GM19372 (cell line): ENCODE measurements at regions not wholly inside any gene's neighbourhood (a gene's known extent, or its start where the extent isn't known, plus 50 kb on each side); places are given as distances from the start of the nearest gene placed in this dataset.
"Not testable (repeated sequence)": the region's sequence is repeated elsewhere in the genome, so short reads cannot be mapped to it uniquely, and the experiment has no call there.

ENCODE experiments used
- ATAC-seq: cut with Tn5 transposase; IDR thresholded peaks from one replicate; pipeline ENCODE4 v1.9.1; 2021; ENCODE audit warnings: mild to moderate bottlenecking, low read depth, moderate library complexity; ENCODE audit not compliant: unreplicated experiment

DNA sequence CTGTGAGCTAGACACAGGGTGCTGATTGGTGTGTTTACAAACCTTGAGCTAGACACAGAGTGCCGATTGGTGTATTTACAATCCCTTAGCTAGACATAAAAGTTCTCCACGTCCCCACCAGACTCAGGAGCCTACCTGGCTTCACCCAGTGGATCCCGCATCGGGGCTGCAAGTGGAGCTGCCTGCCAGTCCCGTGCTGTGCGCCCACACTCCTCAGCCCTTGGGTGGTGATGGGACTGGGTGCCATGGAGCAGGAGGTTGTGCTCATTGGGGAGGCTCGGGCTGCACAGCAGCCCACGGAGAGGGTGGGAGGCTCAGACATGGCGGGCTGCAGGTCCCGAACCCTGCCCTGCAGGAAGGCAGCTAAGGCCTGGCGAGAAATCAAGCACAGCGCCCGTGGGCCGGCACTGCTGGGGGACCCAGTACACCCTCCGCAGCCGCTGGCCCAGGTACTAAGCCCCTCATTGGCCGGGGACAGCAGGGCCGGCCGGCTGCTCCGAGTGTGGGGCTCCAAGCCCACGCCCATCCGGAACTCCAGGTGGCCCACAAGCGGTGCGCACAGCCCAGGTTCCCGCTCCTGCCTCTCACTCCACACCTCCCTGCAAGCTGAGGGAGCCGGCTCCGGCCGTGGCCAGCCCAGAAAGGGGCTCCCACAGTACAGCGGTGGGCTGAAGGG, 158.6 kb downstream of the SPIN4 start:
- not testable (repeated sequence) for ATAC-seq

DNA sequence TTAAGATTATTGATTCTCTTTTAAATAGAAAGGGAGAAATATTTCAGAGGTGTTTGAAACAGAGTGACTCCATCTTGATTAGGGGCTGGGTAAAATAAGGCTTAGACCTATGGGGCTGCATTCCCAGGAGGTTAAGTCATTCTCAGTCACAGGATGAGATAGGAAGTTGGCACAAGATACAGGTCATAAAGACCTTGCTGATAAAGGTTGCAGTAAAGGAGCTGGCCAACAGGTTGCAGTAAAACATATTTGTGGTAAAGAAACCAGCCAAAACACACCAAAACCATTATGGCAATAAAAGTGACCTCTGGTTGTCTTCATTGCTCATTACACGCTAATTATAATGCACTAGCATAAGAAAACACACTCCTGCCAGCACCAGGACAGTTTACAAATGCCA, 165.0 kb downstream of the SPIN4 start:
- no peak for ATAC-seq

DNA sequence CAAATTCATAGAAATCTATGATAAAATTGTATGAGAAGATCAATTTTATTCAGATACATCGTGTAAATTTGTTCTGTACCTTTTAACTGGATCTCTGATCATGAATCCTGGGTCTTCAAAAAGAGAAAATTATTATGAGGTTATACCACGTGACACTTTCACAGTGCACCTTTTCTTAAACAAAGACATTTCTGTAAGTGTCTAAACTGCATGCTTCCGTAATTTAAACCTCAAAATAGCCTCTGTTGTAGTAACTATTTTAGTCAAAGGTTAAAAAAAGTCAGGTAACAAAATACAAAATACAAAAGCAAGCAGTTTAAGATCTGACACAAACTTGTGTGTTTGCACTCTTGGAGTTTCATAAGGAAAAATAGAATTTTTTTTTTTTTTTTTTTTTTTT, 171.3 kb downstream of the SPIN4 start:
- ATAC-seq, result not testable (repeated sequence)

DNA sequence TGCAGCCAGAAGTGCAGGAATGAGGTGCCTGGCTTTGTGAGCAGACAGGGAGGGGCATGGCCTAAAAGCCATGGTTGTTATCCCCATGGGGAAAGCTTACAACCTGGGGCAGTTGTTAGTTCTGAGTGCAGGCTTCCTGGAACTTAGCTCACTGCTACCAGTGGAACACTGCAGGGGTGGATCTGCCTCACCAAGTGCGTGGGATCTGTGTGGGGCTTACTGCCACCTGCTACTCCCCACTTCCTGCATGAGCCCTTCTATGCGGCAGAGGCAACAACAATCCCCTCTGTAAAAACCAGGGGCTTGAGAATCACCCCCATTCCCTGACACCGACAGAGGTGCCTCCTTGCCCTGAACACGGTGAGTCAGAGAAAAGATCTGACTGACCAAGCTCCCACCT, 174.6 kb downstream of the SPIN4 start:
- ATAC-seq, result not testable (repeated sequence)

DNA sequence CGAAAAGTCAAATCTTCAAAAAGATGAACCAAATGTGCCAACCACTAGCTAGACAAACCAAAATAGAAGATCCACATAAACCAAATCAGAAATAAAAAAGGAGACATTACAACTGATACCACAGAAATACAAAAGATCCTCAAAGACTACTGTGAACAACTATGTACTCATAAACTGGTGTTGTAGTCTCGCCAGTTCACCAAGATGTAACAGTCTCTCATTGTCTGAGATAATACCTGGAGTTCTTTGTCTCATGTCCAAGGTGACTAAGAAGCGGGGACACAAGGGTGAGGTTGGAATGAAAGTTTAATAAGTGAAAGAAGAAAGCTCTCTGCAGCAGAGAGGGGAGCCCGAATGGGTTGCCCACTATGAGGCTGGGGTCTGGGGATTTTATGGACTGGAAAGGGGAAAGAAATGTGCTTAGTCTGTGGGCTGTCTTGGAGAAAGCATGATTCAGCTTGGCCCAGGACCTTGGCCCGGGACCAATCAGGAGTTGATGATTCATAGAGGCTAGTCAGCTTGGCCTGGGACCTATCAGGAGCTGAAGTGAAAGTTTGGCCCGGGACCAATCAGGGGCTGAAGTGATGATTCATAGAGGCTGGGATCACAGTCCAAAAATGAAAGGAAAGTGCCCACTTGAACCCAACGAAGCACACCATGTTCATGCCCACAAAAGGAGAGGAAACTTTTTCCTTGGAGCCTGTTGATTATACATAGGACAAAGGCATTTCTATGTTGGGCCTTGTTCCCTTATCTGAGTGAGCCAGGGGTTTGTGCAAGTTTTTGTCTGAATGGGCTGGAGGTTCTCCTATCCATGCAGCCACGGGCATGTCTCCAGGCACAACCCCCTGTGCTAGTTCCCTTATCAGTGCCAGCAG, 177.1 kb downstream of the SPIN4 start:
- not testable (repeated sequence) for ATAC-seq

DNA sequence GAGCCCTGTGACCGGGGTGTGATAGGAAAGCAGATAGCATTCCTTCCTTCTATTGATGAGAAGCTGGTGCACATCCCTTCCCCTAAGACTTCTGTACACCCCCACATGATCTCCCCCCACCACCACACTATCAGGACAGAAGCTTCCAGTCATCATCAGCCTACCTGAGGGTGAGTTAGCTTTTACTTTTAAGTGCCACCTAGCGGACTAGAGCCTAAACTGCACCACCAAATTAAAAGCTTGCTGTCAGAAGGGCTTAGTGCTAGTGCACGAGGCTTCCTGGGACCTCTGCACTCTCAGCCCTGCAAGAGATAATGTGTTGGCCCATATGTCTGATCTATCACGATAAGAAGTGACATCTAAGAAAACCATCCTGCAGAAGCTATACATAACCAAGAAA, 181.7 kb downstream of the SPIN4 start:
- not testable (repeated sequence) for ATAC-seq

DNA sequence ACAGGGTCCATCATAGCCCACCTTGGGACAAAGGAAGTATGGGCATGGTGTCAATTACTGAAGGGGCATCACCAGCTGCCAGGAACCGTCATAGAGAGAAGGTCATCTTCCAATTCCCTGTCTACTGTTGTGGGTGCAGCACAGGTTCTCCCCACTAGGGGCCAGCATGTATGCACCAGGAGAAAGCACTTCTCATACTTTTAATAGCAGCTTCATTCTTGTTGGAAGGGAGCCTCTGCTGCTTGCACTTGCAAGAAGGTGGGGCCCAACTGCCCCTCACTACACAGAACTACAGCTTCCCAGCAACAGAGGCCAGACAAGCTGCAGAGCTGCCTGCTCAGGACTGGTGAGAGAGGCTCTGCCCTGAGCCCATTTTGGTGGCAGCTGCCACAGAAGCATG, 182.2 kb downstream of the SPIN4 start:
- not testable (repeated sequence) for ATAC-seq

DNA sequence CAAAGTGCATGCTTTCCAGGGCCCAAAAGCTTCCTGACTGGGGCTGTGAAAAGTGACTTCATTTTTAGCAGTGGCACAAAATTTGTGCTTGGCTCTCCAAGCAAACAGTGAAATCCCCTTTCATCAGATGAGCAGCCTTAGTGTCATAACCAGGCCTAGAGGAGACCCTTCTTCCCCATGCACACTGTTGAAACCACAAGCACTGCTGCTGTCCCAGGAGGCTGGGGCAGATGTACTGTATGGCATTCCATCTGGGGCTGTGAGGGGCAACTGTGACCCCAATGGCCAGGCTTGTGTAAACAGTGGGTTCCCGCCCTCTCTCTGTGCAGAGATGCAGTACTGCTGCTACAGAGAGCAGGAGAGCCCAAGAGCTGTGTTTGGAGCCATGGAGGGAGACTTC, 184.1 kb downstream of the SPIN4 start:
- ATAC-seq, result not testable (repeated sequence)

DNA sequence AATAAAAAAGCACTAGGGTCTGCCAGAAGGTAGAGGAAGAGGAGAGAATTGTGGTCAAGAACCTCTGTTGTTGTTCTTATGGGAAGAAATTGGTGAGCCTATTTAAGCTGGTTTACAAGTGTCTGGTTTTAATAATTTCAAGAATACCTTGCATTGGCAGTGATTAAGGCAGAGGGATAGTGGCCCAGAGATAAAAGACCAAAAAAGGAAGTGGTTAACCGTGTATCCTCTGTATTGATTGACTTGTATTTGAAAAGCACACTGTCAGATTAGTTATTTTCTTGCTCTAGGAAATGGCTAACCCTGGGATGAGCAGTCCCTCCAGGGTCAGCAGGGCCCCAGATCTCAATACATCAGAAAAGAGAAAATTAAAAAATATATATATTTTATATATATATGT, 190.1 kb downstream of the SPIN4 start:
- not testable (repeated sequence) for ATAC-seq

DNA sequence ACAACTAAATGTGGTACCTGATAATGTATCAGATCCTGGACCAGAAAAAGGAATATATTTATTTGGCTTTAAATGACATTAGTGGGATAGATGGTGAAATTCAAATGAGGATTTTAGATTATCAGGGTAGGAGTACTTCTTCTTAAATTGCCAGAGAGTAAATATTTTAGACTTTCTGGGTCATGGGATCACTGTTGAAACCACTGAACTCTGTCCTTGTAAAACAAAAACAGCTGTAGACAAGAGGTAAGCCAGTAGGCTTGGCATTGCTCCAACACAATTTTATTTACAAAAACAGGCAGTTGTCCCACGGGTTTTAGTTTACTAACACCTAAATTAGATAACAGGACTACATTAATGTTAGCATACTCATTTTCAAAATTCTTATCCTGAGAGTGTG, 190.8 kb downstream of the SPIN4 start:
- not testable (repeated sequence) for ATAC-seq

DNA sequence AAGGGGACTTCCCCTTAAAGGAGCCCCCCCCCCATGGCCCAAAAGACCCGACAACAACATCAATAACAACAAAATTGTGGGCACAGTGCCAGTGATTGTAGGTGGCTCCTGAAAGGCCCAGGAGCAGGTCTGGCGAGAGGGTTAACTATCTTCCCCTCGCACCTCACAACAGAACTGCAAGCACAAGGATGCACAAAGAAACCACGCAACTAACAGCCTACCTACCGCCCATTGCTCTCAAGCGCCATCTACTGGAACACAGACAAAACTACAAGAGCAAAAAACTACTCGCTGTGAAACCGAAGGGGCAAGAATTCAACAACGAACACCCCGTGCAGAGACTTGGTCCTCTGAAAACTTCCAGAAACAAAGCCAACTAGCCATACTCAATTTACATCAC, 205.6 kb downstream of the SPIN4 start:
- not testable (repeated sequence) for ATAC-seq

DNA sequence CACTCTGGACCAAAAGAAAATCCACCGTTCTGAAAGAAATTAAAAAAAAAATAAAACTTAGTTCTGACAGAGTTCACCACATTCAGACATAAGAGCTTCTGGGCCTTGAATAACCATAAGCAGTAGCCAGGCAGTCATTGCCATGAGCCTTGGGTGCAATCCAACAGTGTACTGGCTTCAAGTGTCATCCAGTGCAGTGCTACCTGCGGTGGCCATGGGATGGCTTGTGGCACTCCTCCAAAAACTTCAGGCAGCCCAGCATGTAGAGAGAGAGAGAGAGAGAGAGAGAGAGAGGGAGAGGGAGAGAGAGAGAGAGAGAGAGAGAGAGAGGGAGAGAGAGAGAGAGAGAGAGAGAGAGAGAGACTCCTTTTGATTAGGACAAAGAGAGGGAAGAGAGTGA, 208.5 kb downstream of the SPIN4 start:
- ATAC-seq, result not testable (repeated sequence)

DNA sequence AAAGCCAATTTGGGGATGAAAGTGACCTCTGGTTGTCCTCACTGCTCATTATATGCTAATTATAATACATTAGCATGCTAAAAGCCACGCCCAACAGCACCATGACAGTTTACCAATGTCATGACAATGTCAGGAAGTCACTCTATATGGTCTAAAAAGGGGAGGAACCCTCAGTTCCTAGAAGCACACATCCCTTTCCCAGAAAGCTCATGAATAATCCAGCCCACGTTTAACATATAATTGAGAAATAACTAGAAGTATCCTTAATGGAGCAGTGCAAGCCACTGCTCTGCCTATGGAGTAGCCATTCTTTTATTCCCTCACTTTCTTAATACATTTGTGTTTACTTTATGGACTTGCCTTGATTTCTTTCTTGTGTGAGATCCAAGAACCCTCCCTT, 215.3 kb downstream of the SPIN4 start:
- ATAC-seq, result not testable (repeated sequence)

DNA sequence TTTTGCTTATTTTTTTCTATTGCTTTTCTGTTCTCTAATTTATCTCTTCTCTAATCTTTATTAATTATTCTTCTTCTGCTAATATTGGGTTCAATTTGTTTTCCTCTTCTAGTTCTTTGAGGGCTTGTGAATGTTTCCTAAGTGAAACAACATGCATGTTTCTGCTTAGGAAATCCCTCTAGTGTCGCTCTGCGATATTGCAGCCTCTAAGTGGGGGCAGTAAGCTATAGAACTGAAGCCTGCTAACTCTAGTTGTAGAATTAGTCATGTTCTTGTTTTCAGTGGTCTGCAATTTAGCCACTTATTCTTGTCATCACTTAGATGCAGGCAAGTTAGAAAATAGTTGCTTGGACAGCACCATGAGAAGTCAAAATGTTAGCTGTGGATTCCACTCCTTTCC, 222.6 kb downstream of the SPIN4 start:
- ATAC-seq, result no peak

DNA sequence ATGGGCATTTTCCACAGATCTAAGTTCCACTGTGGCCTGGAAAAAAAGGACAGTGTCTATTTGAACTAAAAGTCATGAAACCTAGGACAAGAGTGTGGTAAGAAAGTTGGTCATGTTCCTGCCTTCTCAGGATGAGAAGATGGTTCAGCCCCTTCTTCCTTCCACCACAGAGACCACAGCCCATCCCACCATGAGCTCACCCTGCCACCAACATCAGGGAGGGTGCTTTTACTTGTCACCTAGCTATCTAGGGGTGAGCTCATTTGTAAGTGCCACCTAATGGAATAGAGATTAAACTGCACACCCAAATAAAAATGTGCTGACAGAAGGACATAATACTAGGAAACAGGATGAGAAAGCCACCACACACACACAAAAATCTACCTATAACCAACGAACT, 235.9 kb downstream of the SPIN4 start:
- ATAC-seq, result no peak

DNA sequence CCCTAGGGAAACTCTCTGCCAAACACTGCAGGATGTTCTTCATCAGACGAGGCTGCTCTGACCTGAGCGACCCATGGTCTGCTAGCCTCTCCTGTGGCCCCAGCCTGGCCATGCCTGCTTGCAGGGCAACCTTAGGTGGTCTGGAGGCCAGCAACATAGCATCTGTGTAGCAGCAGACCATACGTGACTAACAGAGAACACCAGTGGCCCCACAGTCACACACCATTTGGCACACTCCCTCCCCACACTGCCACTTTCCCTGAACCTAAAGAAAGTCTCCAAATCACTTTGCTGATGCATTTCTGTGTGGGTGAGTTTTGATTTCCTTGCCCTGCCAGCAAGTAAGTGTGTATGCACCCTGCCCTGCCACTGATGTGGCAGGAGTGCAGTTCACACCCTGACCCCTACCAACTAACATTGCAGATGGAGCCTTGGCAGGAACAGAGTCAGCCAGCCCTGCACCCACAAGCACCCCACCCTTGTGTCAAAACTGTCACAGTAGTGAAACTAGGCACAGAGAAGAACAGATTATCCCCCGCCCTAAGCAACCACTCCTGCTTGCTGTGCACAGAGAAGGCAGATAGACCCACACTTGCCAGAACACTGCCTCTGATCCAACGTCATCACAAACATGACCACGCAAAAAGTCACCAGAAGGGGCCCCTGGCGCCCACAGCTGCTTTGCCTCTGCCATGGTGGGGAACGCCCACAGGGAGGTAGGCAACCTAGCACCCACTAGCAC, 249.1 kb downstream of the SPIN4 start:
- ATAC-seq, result no peak

DNA sequence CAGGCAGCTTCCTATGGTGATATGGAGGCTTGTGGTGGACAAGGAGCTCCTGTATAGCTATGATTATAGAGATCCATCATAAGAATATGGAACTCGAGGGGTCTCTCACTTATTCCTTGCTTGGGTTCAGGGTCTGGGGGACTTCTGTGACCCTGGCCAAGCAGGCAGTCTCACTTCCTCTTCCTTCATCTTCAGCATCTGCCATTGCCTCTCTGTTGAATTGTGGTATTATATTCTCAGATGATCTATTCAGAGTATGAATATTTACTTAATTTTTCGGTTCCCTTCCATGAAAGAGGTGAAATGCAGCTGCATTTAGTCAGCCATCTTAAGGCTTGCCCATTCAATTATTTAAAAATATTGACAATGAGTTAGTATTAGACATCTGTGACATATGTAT, 292.9 kb downstream of the SPIN4 start:
- no peak for ATAC-seq

DNA sequence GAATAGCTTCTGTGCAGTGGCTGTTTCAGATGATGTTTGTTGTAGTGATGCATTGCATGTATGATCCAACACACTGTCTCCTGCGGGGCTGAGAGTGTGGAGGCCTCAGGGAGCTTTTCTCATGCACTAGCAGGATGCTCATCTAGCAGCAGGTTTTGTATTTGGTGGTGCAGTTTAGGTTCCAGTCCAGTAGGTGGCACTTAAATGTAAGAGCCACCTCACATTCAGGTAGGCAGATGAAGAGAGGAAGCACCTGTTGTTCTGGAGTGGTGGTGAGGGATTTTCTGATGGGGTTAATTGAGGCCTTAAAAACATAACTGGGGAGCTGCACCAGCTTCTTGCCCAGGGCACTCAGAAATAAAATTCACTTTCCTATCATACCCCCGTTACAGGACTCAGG, 300.9 kb downstream of the SPIN4 start:
- ATAC-seq, result no peak

DNA sequence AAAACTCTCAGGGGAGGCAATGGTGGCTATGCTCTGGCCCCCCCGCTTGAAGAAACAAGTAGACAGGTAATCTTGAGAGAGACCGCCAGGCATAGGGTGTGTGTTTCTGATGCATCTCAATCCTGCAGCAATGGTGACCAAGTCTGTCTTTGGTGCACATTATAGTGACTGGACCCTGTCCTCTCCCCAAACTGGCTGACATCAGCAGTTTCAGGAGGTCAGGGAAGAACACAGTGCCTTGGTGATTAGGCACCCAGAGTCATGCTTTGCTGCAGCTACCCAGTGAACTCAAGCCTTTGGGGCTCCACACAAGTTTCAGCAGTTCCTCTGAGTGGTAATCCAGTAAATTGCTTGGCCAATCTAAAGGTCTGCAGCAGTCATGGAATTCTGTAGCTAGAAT, 318.3 kb downstream of the SPIN4 start:
- ATAC-seq, result no peak

DNA sequence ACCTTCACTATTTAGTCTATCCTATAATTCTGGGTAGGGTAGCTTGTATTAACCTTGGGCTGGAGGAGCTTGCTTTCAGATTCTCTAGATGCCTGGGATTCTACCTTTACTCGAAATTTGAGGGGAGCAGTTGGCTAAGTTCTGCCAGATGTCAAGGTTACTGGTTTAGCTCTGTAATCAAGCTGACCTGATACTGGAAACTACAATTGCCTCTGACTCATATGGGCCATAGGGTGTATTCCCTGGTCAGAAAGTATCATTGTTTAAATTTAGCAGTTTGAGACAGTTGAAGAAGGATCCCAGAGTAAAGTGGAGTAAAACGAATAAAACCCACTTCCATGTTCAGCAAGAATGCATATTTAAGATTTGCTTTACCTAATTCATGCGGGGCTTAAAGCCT, 337.6 kb downstream of the SPIN4 start:
- ATAC-seq, result no peak

DNA sequence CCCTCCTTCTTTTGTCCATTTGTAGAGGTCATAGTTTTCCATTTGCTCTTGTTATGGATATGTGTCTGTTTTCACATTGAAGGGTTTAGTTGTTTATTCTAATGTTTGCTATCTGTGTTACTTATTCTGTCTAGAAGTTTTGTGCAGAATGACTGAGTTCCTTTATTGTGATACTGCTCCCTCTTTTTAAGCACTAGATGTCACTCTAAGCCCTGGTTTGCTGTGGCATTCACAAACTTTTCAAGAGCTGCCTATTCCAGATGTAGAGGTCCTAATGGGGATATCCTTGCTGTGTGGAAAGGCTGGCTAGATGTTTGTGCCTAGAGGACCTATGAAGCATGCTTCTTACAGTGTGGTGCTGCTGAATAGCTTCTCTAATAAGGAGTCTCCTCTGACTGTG, 338.6 kb downstream of the SPIN4 start:
- no peak for ATAC-seq
